ENCODE measurements at regions not wholly inside any gene's neighbourhood (a gene's known extent, or its start where the extent isn't known, plus 50 kb on each side); places are given as distances from the start of the nearest gene placed in this dataset.

DNA sequence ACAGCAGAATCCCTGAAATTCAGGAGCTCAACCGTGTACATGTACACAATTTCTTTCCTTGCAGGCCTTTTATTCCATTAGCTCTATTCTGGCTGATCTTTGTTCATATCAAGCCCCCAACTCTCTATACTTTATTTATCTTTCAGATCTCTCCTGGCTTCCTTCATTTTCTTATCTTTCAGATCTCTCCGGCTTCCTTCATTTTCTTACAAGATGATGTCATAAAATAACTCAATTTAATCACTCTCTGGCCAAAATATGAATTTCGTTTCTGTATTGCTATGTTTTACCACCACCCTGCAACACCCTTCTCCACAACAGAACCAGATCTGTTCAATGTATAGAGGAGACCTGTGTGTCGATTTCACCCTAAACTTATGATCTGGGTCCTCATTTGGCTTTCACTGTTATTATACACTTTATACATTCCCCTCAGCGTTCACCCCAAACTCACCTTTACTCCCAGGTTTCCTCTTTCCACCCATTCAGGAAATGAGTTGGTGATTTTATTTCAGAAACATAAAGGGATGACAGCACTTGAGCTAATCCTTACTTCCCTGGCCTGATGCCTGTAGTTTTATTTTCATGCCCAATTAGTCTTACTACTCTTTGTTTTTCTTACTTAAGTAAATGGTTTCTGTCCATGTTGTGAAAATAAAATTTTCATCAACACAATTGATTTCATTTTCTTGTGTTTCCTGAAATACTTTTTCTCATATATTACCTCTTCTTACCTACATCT lies 195.5 kb downstream of the BCHE start:
- ATAC-seq (no peak), DNase-seq (no peak)
- Histone ChIP-seq H3K27ac (no peak overlapping the region), H3K9me3 (peaks cover 0 to 10% (median 0%) of the 10 kb centered on the region in 11 donors), H3K36me3 (no peaks in the 10 kb centered on the region), H3K27me3 (no peaks in the 10 kb centered on the region), H3K4me1 (peaks cover 0 to 7% (median 0%) of the 10 kb centered on the region in 9 donors), H3K4me3 (no peak overlapping the region)
- intact Hi-C loops (cut with DNase I): no loop called here
- TF ChIP-seq, protein P1, sequence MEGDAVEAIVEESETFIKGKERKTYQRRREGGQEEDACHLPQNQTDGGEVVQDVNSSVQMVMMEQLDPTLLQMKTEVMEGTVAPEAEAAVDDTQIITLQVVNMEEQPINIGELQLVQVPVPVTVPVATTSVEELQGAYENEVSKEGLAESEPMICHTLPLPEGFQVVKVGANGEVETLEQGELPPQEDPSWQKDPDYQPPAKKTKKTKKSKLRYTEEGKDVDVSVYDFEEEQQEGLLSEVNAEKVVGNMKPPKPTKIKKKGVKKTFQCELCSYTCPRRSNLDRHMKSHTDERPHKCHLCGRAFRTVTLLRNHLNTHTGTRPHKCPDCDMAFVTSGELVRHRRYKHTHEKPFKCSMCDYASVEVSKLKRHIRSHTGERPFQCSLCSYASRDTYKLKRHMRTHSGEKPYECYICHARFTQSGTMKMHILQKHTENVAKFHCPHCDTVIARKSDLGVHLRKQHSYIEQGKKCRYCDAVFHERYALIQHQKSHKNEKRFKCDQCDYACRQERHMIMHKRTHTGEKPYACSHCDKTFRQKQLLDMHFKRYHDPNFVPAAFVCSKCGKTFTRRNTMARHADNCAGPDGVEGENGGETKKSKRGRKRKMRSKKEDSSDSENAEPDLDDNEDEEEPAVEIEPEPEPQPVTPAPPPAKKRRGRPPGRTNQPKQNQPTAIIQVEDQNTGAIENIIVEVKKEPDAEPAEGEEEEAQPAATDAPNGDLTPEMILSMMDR (IDR thresholded peaks at IDR 0.05): no peak
- WGBS, 2 donors: 64 to 67% methylated on average over 5 of the region's 5 CpGs

DNA sequence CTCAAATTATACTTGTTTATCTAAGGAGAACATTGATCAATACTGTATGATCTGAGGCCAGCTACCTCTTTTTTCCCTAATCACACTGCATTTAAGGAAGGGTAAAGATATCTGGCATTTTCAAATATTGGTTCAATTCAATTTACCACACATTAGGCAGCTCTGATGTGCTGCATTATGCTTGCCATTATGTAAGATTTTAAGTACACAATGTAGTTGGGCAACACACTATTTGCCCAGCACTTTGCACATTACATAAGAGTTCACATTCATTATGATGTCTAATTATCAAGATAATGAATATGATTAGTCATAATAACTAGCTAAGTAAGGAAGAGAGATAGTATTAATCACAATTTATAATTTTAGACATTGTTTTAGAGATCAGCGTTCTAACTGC lies 196.3 kb downstream of the BCHE start:
- ATAC-seq: no peak
- no peak overlapping the region for H3K4me3 ChIP-seq
- peaks cover 0 to 7% (median 0%) of the 10 kb centered on the region in 9 donors for H3K4me1 ChIP-seq
- no peak for DNase-seq
- intact Hi-C loops (cut with DNase I): no loop called here
- no peak overlapping the region for H3K27ac ChIP-seq
- WGBS, 2 donors: 89 to 93% methylated on average over 1 of the region's 1 CpG
- H3K9me3 ChIP-seq: peaks cover 0 to 10% (median 0%) of the 10 kb centered on the region in 11 donors
- TF ChIP-seq, protein P1 (IDR thresholded peaks at IDR 0.05): no peak
- H3K27me3 ChIP-seq: no peaks in the 10 kb centered on the region
- no peaks in the 10 kb centered on the region for H3K36me3 ChIP-seq

DNA sequence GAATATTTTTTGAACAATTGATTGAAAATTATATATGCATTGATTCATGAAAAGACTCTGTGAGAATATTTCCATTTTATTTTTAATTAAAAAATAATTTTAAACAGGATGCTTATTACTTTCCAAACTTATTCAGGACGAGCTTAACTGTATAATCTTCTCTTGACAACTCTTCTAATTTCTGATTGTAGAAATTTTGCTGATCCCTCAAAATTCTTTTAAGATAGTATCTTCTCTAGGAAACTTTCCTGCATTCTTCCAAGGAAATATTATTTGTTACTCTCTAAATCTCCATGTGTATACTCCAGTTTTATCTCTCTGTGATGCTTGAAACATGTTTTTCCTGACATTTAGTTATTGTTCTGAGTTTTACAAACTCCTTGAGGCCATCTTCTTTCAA lies 197.2 kb downstream of the BCHE start:
- intact Hi-C loops (cut with DNase I): no loop called here
- H3K27me3 ChIP-seq: no peaks in the 10 kb centered on the region
- H3K36me3 ChIP-seq: no peaks in the 10 kb centered on the region
- DNase-seq (no peak), ATAC-seq (no peak)
- H3K27ac ChIP-seq: no peak overlapping the region
- WGBS, 2 donors: 46 to 64% methylated on average over 1 of the region's 1 CpG
- TF ChIP-seq, protein P1 (IDR thresholded peaks at IDR 0.05): no peak
- peaks cover 0 to 5% (median 0%) of the 10 kb centered on the region in 11 donors for H3K9me3 ChIP-seq
- H3K4me3 ChIP-seq: no peak overlapping the region
- H3K4me1 ChIP-seq: peaks cover 0 to 7% (median 0%) of the 10 kb centered on the region in 9 donors

DNA sequence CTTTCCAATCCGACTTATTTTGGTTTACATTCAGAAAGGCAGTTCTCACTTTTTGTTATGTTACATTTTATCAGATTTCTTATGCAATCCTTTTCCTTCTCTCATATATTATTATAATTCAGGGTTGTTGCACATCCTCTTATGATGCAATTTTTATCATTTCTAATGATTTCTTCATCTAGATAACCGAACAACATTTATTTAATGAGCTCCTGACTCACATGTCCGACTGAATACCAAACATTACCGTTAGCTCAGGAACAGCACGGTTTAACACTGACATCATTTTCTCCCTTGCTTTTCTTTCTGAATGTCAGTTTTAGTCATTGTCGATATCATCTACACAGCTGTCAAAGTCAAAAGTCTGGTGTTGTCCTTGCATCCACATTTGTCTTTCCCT lies 199.2 kb downstream of the BCHE start:
- H3K27ac ChIP-seq: no peak overlapping the region
- DNase-seq: no peak
- H3K9me3 ChIP-seq: peaks cover 0 to 21% (median 0%) of the 10 kb centered on the region in 11 donors
- H3K36me3 ChIP-seq: no peaks in the 10 kb centered on the region
- 77 to 78% methylated on average over 6 of the region's 6 CpGs for WGBS, 2 donors
- ATAC-seq: no peak
- intact Hi-C loops (cut with DNase I): no loop called here
- no peaks in the 10 kb centered on the region for H3K27me3 ChIP-seq
- TF ChIP-seq, protein P1 (IDR thresholded peaks at IDR 0.05): no peak
- H3K4me1 ChIP-seq: peaks cover 0 to 3% (median 0%) of the 10 kb centered on the region in 9 donors
- no peak overlapping the region for H3K4me3 ChIP-seq
